DND-41 (cell line): ENCODE measurements at regions not wholly inside any gene's neighbourhood (a gene's known extent, or its start where the extent isn't known, plus 50 kb on each side); places are given as distances from the start of the nearest gene placed in this dataset.

Source experiments
- ATAC-seq: fragments of 200-7000 bp; cut with Tn5 transposase; 3 replicates; pipeline ENCODE4 v1.9.1; 2021; ENCODE audit warnings: low read depth; ENCODE audit not compliant: insufficient read depth
- DNase-seq: peaks from one replicate; pipeline ENCODE4 v3.0.0-alpha.2; 2020
- H2AFZ ChIP-seq: 2 replicates; pipeline ENCODE4 v1.6.0; 2012; ENCODE audit warnings: low read depth, low read length
- H3K27ac ChIP-seq: 2 replicates; pipeline ENCODE4 v1.5.1; 2012; ENCODE audit warnings: low read length, inconsistent platforms
- H3K27me3 ChIP-seq: fragments of 200-600 bp; sonication (generic); 2 replicates; pipeline ENCODE4 v1.6.0; 2012; ENCODE audit warnings: low read length, mild to moderate bottlenecking, inconsistent platforms; ENCODE audit not compliant: insufficient read depth, poor library complexity
- H3K36me3 ChIP-seq: 2 replicates; pipeline ENCODE4 v1.5.1; 2012; ENCODE audit warnings: low read length, inconsistent platforms; ENCODE audit not compliant: insufficient read depth
- H3K4me1 ChIP-seq: 2 replicates; pipeline ENCODE4 v1.5.1; 2012; ENCODE audit warnings: mild to moderate bottlenecking, low read length; ENCODE audit not compliant: insufficient read depth
- H3K4me2 ChIP-seq: 2 replicates; pipeline ENCODE4 v1.6.0; 2012; ENCODE audit warnings: mild to moderate bottlenecking, moderate library complexity, low read length, inconsistent platforms; ENCODE audit not compliant: insufficient read depth
- H3K4me3 ChIP-seq, 2 experiments: fragments of 200-600 bp in 1 of 2; shearing (Covaris generic) in 1 of 2; 2 replicates each; pipeline ENCODE4 v1.5.1; 2012 to 2016; ENCODE audit warnings: inconsistent platforms in 2 of 2, low read length in 2 of 2, mild to moderate bottlenecking in 2 of 2, low read depth in 1 of 2, moderate library complexity in 1 of 2
- H3K79me2 ChIP-seq: 2 replicates; pipeline ENCODE4 v1.6.0; 2012; ENCODE audit warnings: low read length, inconsistent platforms; ENCODE audit not compliant: insufficient read depth
- H3K9ac ChIP-seq: 2 replicates; pipeline ENCODE4 v1.6.0; 2012; ENCODE audit warnings: low read depth, mild to moderate bottlenecking, inconsistent platforms, low read length, moderate library complexity
- H3K9me3 ChIP-seq: 2 replicates; pipeline ENCODE4 v1.5.1; 2012; ENCODE audit warnings: low read length, moderate library complexity, mild to moderate bottlenecking, inconsistent platforms; ENCODE audit not compliant: insufficient read depth, severe bottlenecking
- H4K20me1 ChIP-seq: 2 replicates; pipeline ENCODE4 v1.6.0; 2012; ENCODE audit warnings: low read length; ENCODE audit not compliant: insufficient read depth
- CTCF ChIP-seq: IDR thresholded peaks from 2 replicates; pipeline ENCODE4 v1.5.1; 2012; ENCODE audit warnings: borderline replicate concordance, low read length, moderate library complexity, mild to moderate bottlenecking; ENCODE audit not compliant: poor library complexity, severe bottlenecking; ENCODE audit errors: extremely low read depth
- EZH2 ChIP-seq: IDR thresholded peaks from 3 replicates; pipeline ENCODE4 v1.6.1; 2012; ENCODE audit warnings: borderline replicate concordance, low read depth, mild to moderate bottlenecking, moderate library complexity, low read length, inconsistent platforms; ENCODE audit not compliant: severe bottlenecking

- Histone ChIP-seq H3K4me1 (peaks cover 16% of the 10 kb centered on the region), H2AFZ (peak overlapping the region; percentile 38; the same call in 1 of the 2 replicates), H3K9ac (no peak overlapping the region), H3K36me3 (no peaks in the 10 kb centered on the region), H3K4me3 (no peak overlapping the region), H3K27ac (no peak overlapping the region), H3K27me3 (no peaks in the 10 kb centered on the region), H3K79me2 (no peaks in the 10 kb centered on the region), H3K9me3 (no peaks in the 10 kb centered on the region), H4K20me1 (no peaks in the 10 kb centered on the region), H3K4me2 (no peak overlapping the region)
- TF ChIP-seq CTCF (no peak), EZH2 (no peak)
- DNase-seq (peak; percentile 20), ATAC-seq (peak; percentile 71)
Measured at GRCh38 chr11:13205486-13205885, 72.1 kb upstream of the BMAL1 start.

- Histone ChIP-seq H3K9me3 (no peaks in the 10 kb centered on the region), H3K4me3 (no peak overlapping the region), H3K9ac (no peak overlapping the region), H3K79me2 (no peaks in the 10 kb centered on the region), H4K20me1 (no peaks in the 10 kb centered on the region), H3K4me1 (peaks cover 16% of the 10 kb centered on the region), H3K27ac (no peak overlapping the region), H3K4me2 (no peak overlapping the region), H2AFZ (no peak overlapping the region), H3K27me3 (no peaks in the 10 kb centered on the region), H3K36me3 (no peaks in the 10 kb centered on the region)
- no peak for ATAC-seq
- no peak for TF ChIP-seq CTCF
- TF ChIP-seq EZH2 = no peak
- no peak for DNase-seq
Measured at GRCh38 chr11:13206086-13206640, 71.4 kb upstream of the BMAL1 start.

GRCh38 chr11:13207270-13207664, 70.3 kb upstream of the BMAL1 start:
- Histone ChIP-seq H3K36me3 (no peaks in the 10 kb centered on the region), H3K9me3 (no peaks in the 10 kb centered on the region), H3K4me2 (no peak overlapping the region), H2AFZ (no peak overlapping the region), H3K27me3 (peaks cover 1% of the 10 kb centered on the region), H3K27ac (no peak overlapping the region), H3K9ac (no peak overlapping the region), H3K4me3 (no peak overlapping the region), H3K4me1 (peaks cover 16% of the 10 kb centered on the region), H3K79me2 (no peaks in the 10 kb centered on the region), H4K20me1 (no peaks in the 10 kb centered on the region)
- no peak for ATAC-seq
- TF ChIP-seq CTCF = no peak
- no peak for TF ChIP-seq EZH2
- no peak for DNase-seq
